HG02571 (cell line): ENCODE measurements at regions not wholly inside any gene's neighbourhood (a gene's known extent, or its start where the extent isn't known, plus 50 kb on each side); places are given as distances from the start of the nearest gene placed in this dataset.
"Not testable (repeated sequence)": the region's sequence is repeated elsewhere in the genome, so short reads cannot be mapped to it uniquely, and the experiment has no call there.

ENCODE experiments used
- ATAC-seq: cut with Tn5 transposase; IDR thresholded peaks from one replicate; pipeline ENCODE4 v1.9.1; 2021; ENCODE audit warnings: mild to moderate bottlenecking, moderate library complexity; ENCODE audit not compliant: unreplicated experiment

DNA sequence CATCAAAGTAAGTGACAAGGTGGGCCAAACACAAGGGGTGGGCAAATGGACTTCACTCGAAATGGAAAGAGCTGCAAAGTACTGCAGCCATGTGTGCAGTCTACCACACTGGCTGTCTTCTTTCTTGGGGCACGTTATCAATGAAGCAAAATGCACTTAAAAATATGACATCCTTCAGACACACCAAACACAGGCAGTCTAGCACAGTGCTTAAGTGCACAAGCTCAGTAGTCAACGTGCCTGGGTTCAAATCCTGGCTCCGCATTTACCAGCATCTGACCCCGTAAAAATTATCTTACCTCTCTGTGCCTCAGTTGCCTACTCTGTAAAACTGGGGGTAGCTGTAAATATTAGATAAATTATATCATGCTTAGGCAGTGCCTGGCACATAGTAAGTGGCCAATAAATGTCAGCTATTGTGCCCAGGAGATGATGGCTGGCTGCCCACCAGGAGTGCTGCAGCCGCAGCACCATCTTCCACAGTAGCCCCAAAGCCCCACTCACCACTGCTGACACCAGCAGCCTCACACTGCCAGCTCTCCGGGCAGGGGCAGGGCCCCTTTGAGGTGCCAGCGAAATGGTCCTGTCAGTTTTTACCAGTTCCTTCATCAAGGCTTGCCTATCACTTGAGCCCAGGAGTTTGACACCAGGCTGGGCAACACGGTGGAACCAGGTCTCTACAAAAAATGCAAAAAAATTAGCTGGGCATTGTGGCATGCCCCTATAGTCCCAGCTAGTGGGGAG lies 121.8 kb upstream of the SLC1A4 start:
- ATAC-seq, result no peak

GRCh38 chr2:64869126-64869525 lies 120.1 kb upstream of the SLC1A4 start:
- ATAC-seq, result no peak

- peak; percentile 81 for ATAC-seq
Measured at GRCh38 chr2:64873472-64873924, 115.7 kb upstream of the SLC1A4 start.

GRCh38 chr2:64874593-64874992 lies 114.6 kb upstream of the SLC1A4 start:
- ATAC-seq, result no peak

DNA sequence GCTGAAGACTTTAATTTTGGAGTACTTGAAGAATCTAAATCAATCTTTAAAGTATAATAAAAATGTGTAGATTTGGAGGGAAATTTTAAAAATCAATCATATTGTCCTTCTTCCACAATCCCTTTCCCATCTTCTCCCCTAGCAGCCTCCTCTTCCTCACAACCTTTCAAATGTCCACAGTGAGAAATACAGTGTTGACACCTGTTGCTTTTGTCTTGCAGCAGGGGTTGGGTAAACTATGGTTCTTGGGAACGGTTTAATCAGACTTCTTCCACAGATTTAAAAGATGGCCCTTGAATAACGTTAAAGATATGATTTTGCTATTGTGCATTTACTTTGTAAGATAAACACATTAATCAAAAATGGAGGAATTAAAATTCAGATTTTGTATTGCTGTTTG lies 113.8 kb upstream of the SLC1A4 start:
- ATAC-seq, result no peak

DNA sequence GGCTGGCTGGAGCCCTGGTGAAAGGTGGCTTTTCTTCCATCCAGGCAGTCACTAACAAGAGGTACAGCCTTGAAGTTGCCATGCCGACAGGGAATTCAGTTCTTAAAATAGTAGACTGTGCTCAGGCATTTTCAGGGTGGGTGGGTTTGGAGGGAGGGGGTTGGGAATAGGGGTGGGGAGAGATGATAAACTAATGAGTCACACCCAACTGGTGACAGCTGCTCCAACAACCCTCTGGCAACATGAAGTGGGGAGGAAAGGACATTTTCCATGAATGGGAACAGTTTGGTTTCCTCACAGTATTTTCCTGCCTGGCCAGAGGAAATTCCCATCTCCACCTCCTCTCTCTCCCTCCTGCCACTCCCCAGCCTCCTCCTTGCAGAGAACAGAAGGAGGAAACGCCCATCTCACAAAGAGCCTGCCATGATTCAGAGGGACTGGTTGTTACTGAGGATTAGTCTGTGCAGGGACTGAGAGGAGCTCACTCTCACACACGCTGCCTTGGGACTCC lies 113.0 kb upstream of the SLC1A4 start:
- ATAC-seq, result no peak

DNA sequence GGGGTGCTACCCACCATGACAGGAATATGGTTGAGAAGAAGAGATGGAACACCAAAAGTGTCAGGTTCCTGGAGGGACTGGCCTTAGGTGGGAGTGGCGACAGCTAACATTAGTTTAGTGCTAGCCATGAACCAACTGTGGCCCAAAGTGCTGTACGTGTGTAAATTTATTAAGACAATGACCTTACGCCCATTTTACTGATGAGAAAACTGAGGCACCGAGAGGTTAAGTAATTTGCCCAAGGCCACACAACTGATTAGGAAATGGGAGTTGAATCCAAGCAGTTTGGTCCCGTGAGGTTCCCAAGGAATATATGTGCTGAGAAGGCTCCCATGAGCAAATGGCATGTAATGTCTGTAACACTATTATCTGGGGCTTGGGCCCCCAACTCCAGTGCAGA lies 109.5 kb upstream of the SLC1A4 start:
- ATAC-seq, result no peak

- ATAC-seq, result no peak
Measured at GRCh38 chr2:64880193-64880951, 108.8 kb upstream of the SLC1A4 start.

GRCh38 chr2:64881037-64881492 lies 108.1 kb upstream of the SLC1A4 start:
- no peak for ATAC-seq

DNA sequence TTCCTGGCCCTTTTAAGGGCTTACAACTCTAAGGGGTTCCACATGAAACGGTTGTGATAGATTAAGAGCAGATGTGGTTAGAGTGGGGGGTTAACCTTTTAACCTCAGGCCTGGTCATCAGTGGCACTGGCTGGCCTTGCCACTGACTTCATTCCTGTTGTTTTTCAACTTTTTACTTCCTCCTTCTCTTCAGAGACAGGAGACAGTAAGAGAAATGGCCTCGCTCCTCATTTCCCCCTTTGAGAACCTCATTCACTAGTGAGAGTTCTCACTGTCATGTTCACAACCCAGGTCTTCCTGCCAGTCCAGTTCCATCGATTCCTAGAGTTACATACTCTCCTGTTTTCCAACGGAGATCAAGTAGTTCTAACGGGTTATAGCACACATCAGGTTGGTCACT lies 101.6 kb upstream of the SLC1A4 start:
- no peak for ATAC-seq

DNA sequence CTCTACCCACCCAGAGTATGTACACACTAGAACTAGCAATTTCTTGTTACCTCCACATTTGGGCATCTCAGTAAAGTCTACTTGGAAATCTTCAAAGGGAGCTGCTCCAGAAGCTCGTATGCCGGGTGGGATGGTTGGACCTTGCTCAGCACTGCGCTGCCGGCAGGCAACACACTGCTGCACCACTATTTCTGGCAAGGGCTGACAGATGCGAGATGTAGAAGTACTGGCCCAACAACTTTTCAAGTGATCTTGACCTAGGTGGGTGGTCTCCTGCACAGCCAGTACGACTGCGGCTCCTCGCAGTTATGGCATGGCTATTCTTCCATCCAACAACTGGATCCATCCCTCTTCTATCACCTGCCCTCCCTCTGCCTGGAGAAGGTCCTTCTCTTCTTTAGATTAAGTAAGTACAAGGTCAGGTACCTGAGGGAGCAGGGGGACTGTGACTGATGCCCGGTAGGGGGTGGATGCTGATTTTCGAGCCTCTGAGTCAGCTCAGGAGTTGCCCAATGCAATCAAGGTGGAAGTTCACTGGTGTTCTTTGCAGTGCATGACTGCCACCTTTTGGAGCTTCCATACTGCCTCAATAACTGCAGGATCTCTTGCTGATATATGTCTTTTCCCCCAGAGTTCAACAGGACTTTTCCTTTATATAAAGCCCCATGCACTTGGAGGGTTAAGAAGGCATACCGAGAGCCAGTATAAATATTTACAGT lies 100.4 kb upstream of the SLC1A4 start:
- ATAC-seq, result no peak

GRCh38 chr2:64889803-64890202 lies 99.4 kb upstream of the SLC1A4 start:
- no peak for ATAC-seq

- ATAC-seq, result not testable (repeated sequence)
Measured at GRCh38 chr2:64896572-64896971, 92.6 kb upstream of the SLC1A4 start.

DNA sequence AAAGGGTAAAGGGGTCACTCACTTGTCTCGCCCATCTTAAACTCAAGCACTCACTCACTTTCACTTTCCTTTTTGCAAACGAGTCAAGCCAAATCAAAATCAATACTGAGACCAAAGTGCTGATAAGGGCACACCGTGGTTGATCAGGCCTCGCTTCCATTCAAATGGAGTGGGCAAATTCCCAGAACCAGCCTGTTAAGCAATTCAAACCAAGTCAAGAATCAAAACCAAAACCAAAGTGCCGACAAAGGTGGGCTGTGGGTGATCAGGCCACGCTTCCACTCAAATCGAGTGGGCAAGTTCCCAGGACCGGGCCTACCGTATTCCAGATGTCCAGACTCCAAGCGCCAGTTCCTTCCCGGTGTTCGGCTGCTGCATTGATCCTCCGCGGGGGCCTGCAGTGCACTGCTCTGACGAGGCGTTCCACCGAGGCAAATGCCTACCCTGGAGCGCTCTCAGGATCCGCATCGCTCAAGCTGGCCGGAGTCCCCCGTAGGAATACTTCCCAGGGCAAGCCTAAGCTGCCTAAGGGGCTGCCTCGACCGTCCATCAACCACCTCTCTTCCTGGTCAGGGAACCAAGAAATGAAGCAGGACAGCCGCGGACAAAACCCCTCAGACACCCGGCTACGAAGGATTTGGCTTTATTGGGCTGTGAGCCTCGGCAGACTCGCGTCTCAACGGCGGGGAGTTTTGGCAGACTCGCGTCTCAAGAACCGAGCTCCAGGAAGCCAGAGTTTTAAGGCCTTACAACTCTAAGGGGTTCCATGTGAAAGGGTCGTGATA lies 89.9 kb upstream of the SLC1A4 start:
- no peak for ATAC-seq

GRCh38 chr2:64899876-64900275 lies 89.3 kb upstream of the SLC1A4 start:
- not testable (repeated sequence) for ATAC-seq

GRCh38 chr2:64904413-64905329 lies 84.5 kb upstream of the SLC1A4 start:
- no peak for ATAC-seq

DNA sequence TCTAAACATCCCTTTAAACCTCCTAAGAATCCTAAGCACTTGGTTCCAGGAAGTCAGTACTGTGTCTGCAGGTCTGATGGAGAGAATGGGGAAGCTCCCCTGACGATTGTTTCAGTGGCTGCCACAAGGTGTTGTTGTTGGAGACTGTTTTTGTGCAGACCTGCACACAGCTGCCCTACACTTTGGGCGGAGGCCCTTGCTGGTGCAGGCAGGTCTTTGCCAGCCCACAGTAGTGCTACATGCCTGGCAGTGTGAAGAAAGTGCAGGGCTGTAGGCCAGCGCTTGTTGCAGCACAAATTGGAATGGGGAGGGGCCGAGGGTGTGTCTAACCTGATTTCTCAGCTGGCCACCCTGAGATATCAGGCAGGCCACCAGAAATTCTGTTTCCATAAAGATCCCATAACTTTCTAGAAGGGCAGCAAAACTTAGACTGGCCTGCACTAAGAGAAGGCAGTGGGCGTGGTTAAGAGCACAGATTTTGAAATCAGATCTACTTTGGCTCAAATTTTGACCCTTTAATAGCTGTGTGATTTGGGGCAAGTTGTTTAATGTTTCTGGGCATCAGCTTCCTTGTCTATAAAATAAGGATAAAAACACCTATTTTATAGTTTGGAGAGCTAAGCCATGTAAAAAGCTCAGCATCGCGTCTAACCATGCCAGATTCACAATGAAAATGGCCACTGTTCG lies 83.7 kb upstream of the SLC1A4 start:
- ATAC-seq, result no peak

DNA sequence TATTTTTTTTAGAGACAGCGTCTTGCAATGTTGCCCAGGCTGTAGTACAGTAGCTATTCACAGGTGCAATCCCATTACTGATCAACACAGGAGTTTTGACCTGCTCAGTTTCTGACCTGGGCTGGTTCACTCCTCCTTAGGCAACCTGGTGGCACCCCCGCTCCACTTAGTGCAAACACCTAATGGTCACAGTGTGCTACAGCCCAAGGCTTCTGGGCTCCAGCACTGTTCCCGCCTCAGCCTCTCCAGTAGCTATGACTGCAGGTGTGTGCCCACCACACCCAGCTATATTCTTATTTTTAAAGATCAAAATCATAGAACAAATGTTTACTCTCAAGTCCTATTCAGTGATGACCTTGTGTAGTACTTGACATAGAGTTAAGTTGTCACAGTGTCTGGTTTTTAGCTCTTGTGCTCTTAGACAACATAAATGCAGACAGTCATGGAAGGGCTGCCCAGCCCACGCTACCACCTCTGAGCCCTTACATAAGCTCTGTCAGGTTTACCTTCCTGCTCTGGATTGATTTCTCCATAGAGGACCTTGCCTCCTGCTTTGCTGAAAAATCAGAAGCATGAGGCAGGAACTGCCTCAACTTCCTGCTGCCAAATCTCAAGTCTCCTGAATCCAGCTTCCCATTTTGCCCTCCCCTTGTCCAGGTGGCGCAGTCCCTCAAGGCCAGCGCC lies 82.2 kb upstream of the SLC1A4 start:
- no peak for ATAC-seq
